GM10248 (cell line): ENCODE measurements at regions not wholly inside any gene's neighbourhood (a gene's known extent, or its start where the extent isn't known, plus 50 kb on each side); places are given as distances from the start of the nearest gene placed in this dataset.
A peak's percentile ranks its signal among the peaks of the same experiment; 100 is the strongest.

Source experiments
- CTCF ChIA-PET: fragments of 300-600 bp; sonication (Branson Sonifier 250); formaldehyde crosslinking; extraction: SDS; loops from one replicate; lab custom pipeline; 2021; ENCODE audit warnings: antibody characterized with exemption; lab: Yijun Ruan, JAX
- POLR2A ChIA-PET: fragments of 350-650 bp; sonication (Branson Sonifier 250); formaldehyde crosslinking; extraction: SDS; loops from one replicate; lab custom pipeline; 2020; ENCODE audit warnings: antibody characterized with exemption; lab: Yijun Ruan, JAX
- DNase-seq: peaks from one replicate; pipeline ENCODE4 v3.0.0; 2012; ENCODE audit errors: extremely low spot score
- CTCF ChIP-seq: IDR thresholded peaks from 2 replicates; pipeline ENCODE4 v1.5.1; 2012; ENCODE audit warnings: mild to moderate bottlenecking, low read depth; ENCODE audit errors: extremely low read depth, missing control alignments, control extremely low read depth

GRCh38 chr15:66881173-66881905 lies 179.3 kb downstream of the SMAD6 start:
- POLR2A ChIA-PET = interaction anchor here (0.6 kb wide), 1 partner anchor 325 kb away, joined by 3 read pairs; no protein-coding TSS in a partner anchor
- peak; percentile 5 for DNase-seq
- no peak for TF ChIP-seq CTCF
- CTCF ChIA-PET = interaction anchor here (0.6 to 1.9 kb wide), 2 partner anchors 22 to 30 kb away, joined by 3 to 6 read pairs; no protein-coding TSS in a partner anchor

- peak; percentile 5 for DNase-seq
- ChIA-PET POLR2A (no interaction called here), CTCF (interaction anchor here (0.6 kb wide), 1 partner anchor 21 kb away, joined by 3 read pairs; no protein-coding TSS in a partner anchor)
- TF ChIP-seq CTCF = no peak
These were observed 180.4 kb downstream of the SMAD6 start for GRCh38 chr15:66882251-66883020.

GRCh38 chr15:66883284-66883911 lies 181.4 kb downstream of the SMAD6 start:
- DNase-seq = no peak
- ChIA-PET CTCF (no interaction called here), POLR2A (no interaction called here)
- no peak for TF ChIP-seq CTCF

GRCh38 chr15:66884115-66884622 lies 181.2 kb upstream of the SMAD3 start:
- POLR2A ChIA-PET = no interaction called here
- no peak for DNase-seq
- CTCF ChIA-PET = interaction anchor here (1.3 kb wide), 1 partner anchor 12 kb away, joined by 3 read pairs; no protein-coding TSS in a partner anchor
- TF ChIP-seq CTCF = no peak

- TF ChIP-seq CTCF = no peak
- ChIA-PET POLR2A (no interaction called here), CTCF (interaction anchor here (1.3 to 1.5 kb wide), 2 partner anchors 12 to 22 kb away, joined by 3 to 4 read pairs; no protein-coding TSS in a partner anchor)
- no peak for DNase-seq
These were observed 180.7 kb upstream of the SMAD3 start for GRCh38 chr15:66884661-66885237.
